ENCODE measurements at regions not wholly inside any gene's neighbourhood (a gene's known extent, or its start where the extent isn't known, plus 50 kb on each side); places are given as distances from the start of the nearest gene placed in this dataset.

- DNase-seq, result no peak
These were observed 54.8 kb downstream of the CCDC71L start for GRCh38 chr7:106606120-106606519.

GRCh38 chr7:106604971-106605370 is 56.0 kb downstream of the CCDC71L start:
- DNase-seq, result no peak

GRCh38 chr7:106604303-106604924 is 56.5 kb downstream of the CCDC71L start:
- DNase-seq, result peak; percentile 1 to 37

DNA sequence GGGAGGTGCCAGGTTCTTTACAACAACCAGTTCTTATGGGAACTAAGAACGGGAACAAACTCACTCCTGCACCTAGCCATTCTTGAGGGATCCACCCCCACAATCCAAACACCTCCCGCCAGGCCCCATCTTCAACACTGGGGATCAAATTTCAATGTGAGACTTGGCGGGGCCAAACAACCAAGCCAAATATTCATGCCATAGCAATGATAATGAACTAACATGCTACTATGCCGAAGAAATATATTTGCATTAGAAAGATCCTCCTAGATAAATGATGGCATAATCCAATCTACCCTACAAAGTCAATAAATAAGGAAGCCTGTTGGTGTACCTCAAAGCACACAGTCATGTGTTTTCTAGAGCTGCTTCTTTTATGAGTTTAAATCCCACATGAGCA is 57.6 kb downstream of the CCDC71L start:
- no peak for DNase-seq

DNA sequence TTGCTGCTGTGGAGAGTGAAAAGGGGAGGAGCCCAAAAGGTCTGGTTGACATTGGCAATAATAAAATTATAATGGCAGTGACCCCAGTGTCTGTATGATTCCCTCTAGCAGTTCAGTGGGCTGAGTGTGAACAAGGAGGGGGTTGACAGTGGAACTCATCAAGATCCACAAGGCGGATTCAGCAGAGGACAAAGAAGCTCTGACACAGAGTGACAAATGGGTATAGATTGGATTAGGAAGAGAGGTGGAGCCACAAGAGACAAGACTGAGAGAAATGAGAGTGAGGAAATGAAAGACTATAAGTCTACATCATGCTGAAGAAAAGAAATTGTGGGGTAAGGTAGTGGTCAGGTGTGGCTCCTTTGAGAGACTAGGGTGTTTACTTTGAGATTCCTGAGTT is 58.9 kb downstream of the CCDC71L start:
- DNase-seq, result no peak

DNA sequence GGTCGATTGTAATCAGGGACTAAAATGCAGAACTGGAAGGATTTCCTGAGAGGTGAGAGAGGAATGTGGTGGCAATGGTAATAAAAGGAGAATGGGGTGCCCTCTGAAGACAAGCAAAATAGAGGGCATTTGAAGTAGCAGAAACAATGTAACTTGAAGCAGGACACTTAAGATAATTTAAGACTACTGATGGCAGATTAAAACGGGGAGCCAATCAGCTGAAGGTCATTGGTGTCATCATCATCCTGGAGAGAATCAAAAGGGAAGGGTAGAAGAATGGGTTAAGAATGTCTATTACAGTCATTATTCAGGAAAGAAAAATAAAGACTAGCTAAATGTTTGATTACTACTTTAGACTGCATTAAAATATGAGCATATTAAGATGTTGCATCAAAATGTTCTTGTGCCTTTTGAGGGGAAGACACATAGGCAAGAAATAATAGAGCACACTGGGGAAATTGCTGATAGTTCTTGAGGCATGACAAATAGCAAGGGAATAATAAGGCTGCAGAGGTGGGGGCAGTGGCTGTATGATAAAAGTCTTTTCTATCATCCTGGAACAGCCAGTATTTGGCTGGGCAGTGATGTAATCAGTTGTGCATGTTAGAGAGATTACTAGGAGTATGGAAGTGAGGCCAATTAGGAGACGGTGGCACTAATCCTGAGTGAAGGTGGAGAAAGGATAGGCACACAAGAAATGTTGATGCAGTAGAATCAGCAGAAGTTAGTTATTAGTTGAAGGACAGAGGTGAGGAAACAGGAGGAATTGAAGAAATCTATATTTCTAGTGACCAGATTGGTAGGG is 60.2 kb downstream of the CCDC71L start:
- no peak for DNase-seq

DNA sequence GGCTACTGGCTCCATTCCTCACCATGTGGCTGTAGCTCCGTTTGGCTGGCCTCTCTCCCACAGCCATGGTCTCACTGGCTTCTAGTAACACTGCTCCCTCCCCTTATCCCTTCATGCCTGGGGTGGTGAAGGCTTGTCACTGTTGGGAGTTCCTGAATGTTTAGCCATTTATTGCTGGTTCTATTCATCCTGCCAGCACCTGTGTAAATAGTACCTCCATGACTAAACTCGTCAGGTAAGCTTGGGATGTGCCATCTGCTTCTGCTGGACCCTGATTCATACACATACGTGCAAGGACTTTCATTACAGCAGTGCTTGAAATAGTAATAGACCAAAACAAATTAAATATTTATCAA is 61.6 kb downstream of the CCDC71L start:
- no peak for DNase-seq

- peak; percentile 77 to 81 for DNase-seq
These were observed 62.2 kb downstream of the CCDC71L start for GRCh38 chr7:106598663-106599342.

DNA sequence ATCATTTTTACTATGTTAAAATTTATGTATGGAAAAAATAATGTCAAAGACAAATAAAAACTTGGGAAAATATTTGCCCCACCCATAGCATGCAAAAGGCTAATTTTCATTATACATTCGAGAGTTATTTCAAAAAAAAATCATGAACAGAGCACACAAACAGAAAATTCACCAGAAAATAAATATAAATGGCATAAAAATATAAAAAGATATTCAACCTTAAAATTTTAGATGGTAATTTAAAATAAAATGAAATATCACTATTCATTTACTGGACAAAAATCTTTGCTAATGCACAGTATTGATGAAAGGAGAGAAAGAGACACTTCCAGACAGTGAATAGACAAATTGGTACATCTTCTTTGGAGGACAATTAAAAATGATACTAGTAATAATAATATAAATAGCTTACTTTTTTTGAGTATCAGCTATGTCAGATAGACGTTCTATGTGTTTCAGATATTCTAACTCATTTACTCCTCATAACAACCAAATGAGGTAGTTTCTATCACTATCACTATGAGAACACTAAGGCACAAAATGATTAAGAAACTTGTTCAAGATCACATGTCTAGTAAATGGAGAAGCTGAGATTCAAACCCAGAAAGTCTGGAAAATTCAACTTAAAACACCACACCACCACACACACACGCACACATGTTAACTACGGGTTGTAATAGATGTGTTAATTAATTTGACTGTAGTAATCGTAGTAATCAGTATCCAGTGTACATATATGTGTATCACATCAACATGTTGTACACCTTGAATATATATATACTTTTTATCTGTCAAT is 63.0 kb downstream of the CCDC71L start:
- DNase-seq, result no peak

GRCh38 chr7:106597014-106597413 is 63.9 kb downstream of the CCDC71L start:
- DNase-seq, result no peak

GRCh38 chr7:106595922-106596321 is 65.0 kb downstream of the CCDC71L start:
- DNase-seq, result no peak

DNA sequence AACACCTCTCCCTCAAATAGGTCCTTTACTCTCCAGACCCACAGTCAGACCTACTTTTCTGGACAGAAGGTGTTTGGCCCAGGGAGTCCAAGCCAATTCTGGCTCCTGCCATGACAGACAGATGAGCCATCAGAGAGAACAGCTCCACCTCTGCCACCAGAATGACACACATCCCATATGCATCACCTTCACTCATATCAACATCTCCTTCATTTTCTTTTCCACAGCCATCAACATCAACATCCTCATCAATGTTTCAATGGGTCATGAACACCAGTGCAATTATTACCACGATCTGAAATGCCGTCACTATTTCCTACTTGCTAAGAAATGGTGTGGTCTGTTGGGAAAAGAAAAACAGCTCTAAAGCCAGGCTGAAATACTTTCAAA is 67.9 kb downstream of the CCDC71L start:
- DNase-seq, result no peak

DNA sequence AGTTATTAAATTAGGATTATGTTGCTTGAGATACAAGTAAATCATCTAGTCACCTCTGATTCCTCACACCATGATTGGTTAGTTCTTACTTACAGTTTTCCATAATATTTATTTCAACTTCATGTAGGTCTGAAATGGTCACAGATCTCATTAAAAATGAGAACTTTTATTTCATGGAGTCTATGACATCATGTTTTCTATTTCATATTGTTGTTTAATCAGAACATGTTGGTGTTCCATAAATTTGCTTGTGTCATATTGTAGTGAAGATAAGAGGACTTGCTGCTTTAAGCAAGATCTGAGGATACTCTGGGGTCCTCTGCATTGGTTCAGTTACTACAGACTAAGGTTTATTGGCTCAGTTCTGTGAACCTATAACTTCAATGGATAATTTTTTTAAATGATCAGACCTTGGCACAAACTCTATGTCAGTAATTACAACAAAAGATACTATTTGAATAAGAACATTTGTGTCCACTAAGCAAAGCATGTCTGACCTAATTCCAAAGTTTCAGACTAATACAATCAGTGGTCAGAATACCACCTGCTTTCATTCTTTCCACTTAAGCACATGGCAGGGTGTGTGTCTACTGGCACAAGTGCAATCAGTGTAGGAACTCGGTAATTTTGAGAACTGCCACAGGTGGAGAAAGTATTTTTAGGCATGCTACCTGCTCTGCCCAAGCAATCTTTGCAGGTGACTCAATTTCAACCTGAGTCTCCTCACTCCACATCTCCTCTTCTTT is 68.5 kb downstream of the CCDC71L start:
- no peak for DNase-seq

GRCh38 chr7:106591146-106591545 is 69.8 kb downstream of the CCDC71L start:
- no peak for DNase-seq

DNA sequence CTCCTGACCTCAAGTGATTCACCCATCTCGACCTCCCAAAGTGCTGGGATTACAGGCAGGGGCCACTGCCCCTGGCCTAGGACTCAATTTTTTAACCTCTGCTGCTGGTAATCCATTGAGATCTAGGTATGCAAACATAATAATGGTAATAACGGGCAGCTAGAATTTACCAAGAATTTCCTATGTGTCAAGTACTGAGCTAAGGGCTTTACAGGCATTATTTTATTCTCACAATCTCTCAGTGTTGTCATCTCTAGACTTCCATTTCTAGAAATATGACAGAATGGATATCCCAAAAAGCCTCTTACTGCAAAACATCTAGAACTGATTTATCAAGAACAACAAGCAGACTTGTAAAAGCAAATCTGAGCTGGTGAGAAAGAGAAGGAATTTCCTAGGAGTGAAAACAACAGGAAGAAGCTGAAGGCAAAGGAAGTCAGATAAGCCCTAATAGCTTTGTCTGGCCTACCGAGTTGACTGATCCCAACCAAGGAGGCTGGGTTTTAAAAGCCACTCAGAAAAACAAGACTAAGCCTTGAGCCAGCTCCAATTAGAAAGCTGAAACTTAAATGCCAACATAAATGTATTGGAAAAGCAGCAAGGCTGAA is 70.6 kb downstream of the CCDC71L start:
- no peak for DNase-seq

DNA sequence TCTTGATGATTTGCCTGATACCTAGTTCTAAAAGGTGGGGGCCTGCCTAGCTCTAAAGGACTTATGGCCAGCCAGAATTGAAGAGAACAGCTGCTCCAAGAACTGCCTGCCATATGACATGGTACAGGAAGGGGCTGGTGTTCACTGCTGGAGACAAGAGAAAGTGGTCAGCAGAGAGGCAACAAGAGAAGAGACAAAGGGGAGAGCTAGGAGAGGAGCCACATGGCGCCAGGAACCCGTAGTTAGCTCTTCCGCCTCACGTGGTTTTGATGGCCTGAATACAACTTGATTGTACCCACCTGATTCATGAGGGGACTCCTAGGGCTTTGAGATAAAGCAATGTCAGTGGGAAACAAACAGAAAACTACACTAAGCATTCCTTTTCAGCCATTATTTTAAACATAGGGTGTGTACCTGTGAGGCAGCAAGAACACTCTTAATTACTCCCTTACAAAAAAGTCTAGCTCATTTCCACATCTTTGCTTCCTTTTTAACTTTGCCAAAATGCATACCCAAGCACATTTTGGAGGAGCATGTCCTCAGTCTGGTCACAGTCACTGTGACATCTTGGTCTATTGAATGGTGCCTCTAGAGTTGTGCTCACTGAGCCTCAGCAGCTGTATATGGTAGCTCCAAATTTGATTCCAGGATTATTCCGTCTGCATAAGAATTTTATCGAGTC is 71.6 kb downstream of the CCDC71L start:
- no peak for DNase-seq

- DNase-seq, result no peak
These were observed 72.3 kb downstream of the CCDC71L start for GRCh38 chr7:106588422-106589197.

- DNase-seq, result no peak
These were observed 75.8 kb downstream of the CCDC71L start for GRCh38 chr7:106584914-106585759.
